Mesenchymal stem cell (in vitro differentiated cells and primary cell): ENCODE measurements at regions not wholly inside any gene's neighbourhood (a gene's known extent, or its start where the extent isn't known, plus 50 kb on each side); places are given as distances from the start of the nearest gene placed in this dataset.

Experiments
- DNase-seq: peaks from one replicate; pipeline ENCODE4 v3.0.0-alpha.2; 2013
- H2AFZ ChIP-seq: one replicate; pipeline ENCODE4 v1.6.1; 2013; ENCODE audit warnings: low read depth, mild to moderate bottlenecking, control low read depth, inconsistent platforms, low read length, moderate library complexity
- H2AK5ac ChIP-seq: 2 replicates; pipeline ENCODE4 v1.6.1; 2013; ENCODE audit warnings: low read length, moderate library complexity, mild to moderate bottlenecking, inconsistent platforms; ENCODE audit not compliant: severe bottlenecking
- H2BK120ac ChIP-seq: one replicate; pipeline ENCODE4 v1.6.1; 2013; ENCODE audit warnings: low read depth, mild to moderate bottlenecking, inconsistent platforms, low read length, moderate library complexity
- H2BK12ac ChIP-seq, 2 experiments: one replicate each; pipeline ENCODE4 v1.6.1; 2013; ENCODE audit warnings: inconsistent platforms in 2 of 2, low read length in 2 of 2, mild to moderate bottlenecking in 2 of 2, moderate library complexity in 2 of 2, control low read depth in 1 of 2
- H2BK15ac ChIP-seq: one replicate; pipeline ENCODE4 v1.6.1; 2013; ENCODE audit warnings: mild to moderate bottlenecking, low read depth, inconsistent platforms; ENCODE audit not compliant: poor library complexity, severe bottlenecking
- H2BK5ac ChIP-seq: 2 replicates; pipeline ENCODE4 v1.6.1; 2013; ENCODE audit warnings: low read depth, mild to moderate bottlenecking, low read length, control low read depth, inconsistent platforms; ENCODE audit not compliant: poor library complexity, severe bottlenecking
- H3K14ac ChIP-seq, 2 experiments: one replicate each; pipeline ENCODE4 v1.6.1; 2013; ENCODE audit warnings: inconsistent platforms in 2 of 2, low read length in 2 of 2, control low read depth in 1 of 2, mild to moderate bottlenecking in 1 of 2, moderate library complexity in 1 of 2
- H3K18ac ChIP-seq, 2 experiments: one replicate each; pipeline ENCODE4 v1.6.1; 2013; ENCODE audit warnings: inconsistent platforms in 2 of 2, low read length in 2 of 2, control low read depth in 1 of 2, low read depth in 1 of 2, mild to moderate bottlenecking in 1 of 2
- H3K23ac ChIP-seq, 2 experiments: one replicate each; pipeline ENCODE4 v1.6.1; 2013; ENCODE audit warnings: inconsistent platforms in 2 of 2, low read length in 2 of 2, mild to moderate bottlenecking in 2 of 2, moderate library complexity in 2 of 2, control low read depth in 1 of 2
- H3K27ac ChIP-seq: 2 replicates; pipeline ENCODE4 v1.5.1; 2013; ENCODE audit warnings: mild to moderate bottlenecking, moderate library complexity, low read length, control low read depth, inconsistent platforms; ENCODE audit not compliant: poor library complexity, severe bottlenecking
- H3K27me3 ChIP-seq, 2 experiments: 2 replicates each; pipeline versions ENCODE4 v1.6.1 to v1.7.0; 2013; ENCODE audit warnings: low read length in 2 of 2, mild to moderate bottlenecking in 2 of 2, moderate library complexity in 2 of 2, control low read depth in 1 of 2, inconsistent platforms in 1 of 2; ENCODE audit not compliant: control insufficient read depth in 1 of 2, insufficient read depth in 1 of 2
- H3K36me3 ChIP-seq, 2 experiments: 2 replicates each; pipeline versions ENCODE4 v1.6.1 to v1.7.0; 2013; ENCODE audit warnings: low read length in 2 of 2, control low read depth in 1 of 2, inconsistent platforms in 1 of 2, low read depth in 1 of 2, mild to moderate bottlenecking in 1 of 2; ENCODE audit not compliant: insufficient read depth in 2 of 2, control insufficient read depth in 1 of 2
- H3K4ac ChIP-seq, 2 experiments: one replicate each; pipeline ENCODE4 v1.6.1; 2013; ENCODE audit warnings: inconsistent platforms in 2 of 2, low read length in 2 of 2, mild to moderate bottlenecking in 2 of 2, moderate library complexity in 2 of 2, control low read depth in 1 of 2, low read depth in 1 of 2
- H3K4me1 ChIP-seq: 2 replicates; pipeline ENCODE4 v1.6.1; 2013; ENCODE audit warnings: low read depth, low read length, control low read depth; ENCODE audit not compliant: control insufficient read depth, insufficient read depth
- H3K4me2 ChIP-seq: 2 replicates; pipeline ENCODE4 v1.6.1; 2013; ENCODE audit warnings: low read length, mild to moderate bottlenecking, inconsistent platforms; ENCODE audit not compliant: poor library complexity, severe bottlenecking
- H3K4me3 ChIP-seq, 2 experiments: 2 replicates each; pipeline versions ENCODE4 v1.5.1 to v1.7.0; 2013; ENCODE audit warnings: low read length in 2 of 2, mild to moderate bottlenecking in 2 of 2, control low read depth in 1 of 2, low read depth in 1 of 2; ENCODE audit not compliant: insufficient read depth in 1 of 2
- H3K79me1 ChIP-seq: replicated peaks from 2 replicates; pipeline ENCODE4 v1.6.1; 2013; ENCODE audit warnings: mild to moderate bottlenecking, control low read depth, low read length, inconsistent platforms; ENCODE audit not compliant: poor library complexity, severe bottlenecking
- H3K9ac ChIP-seq: 2 replicates; pipeline ENCODE4 v1.7.0; 2013; ENCODE audit warnings: mild to moderate bottlenecking, low read length, moderate library complexity
- H3K9me3 ChIP-seq: 2 replicates; pipeline ENCODE4 v1.7.0; 2013; ENCODE audit warnings: mild to moderate bottlenecking, low read length; ENCODE audit not compliant: control insufficient read depth
- H4K8ac ChIP-seq: one replicate; pipeline ENCODE4 v1.6.1; 2013; ENCODE audit warnings: inconsistent platforms, mild to moderate bottlenecking, low read length, moderate library complexity
- H4K91ac ChIP-seq: one replicate; pipeline ENCODE4 v1.6.1; 2013; ENCODE audit warnings: mild to moderate bottlenecking, low read length, inconsistent platforms
- WGBS: methylation state at CpG from one replicate; pipeline ENCODE4 v1.1.7; 2013; ENCODE audit warnings: mixed read lengths; 5-methylcytosine and 5-hydroxymethylcytosine counted together

DNA sequence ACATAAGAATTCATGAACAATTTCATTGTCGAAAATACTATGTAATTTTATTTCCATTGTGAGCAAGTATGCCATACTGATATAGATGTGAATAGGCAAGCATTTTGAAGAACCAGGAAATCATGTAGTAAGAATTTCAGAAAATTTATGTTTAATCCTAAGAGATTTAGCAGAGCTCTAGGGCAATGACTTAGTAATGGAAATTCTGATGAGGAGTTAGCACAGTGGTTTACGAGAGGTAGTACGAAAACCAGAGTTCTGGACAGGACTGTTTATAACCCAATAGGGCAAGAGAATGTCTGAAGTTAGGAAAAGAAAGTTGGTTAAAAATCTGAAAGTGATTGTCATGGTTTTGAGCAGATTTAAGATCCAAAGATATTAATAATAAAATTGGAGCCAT is 439.6 kb upstream of the DEPDC1 start:
- no peak overlapping the region for H2AFZ ChIP-seq
- no peak overlapping the region for H3K14ac ChIP-seq
- H4K91ac ChIP-seq = no peak overlapping the region
- DNase-seq = no peak
- H3K18ac ChIP-seq = no peak overlapping the region
- H2BK12ac ChIP-seq = no peak overlapping the region
- H3K27ac ChIP-seq = no peak overlapping the region
- WGBS = 89% methylated on average over 3 of the region's 3 CpGs
- H2BK15ac ChIP-seq = no peak overlapping the region
- H3K36me3 ChIP-seq = no peaks in the 10 kb centered on the region
- H2AK5ac ChIP-seq = no peak overlapping the region
- H3K79me1 ChIP-seq = no peaks in the 10 kb centered on the region
- H3K4me3 ChIP-seq = no peak overlapping the region
- no peaks in the 10 kb centered on the region for H3K27me3 ChIP-seq
- H2BK120ac ChIP-seq = no peak overlapping the region
- no peak overlapping the region for H3K23ac ChIP-seq
- H4K8ac ChIP-seq = no peak overlapping the region
- no peak overlapping the region for H3K4me2 ChIP-seq
- no peak overlapping the region for H3K9ac ChIP-seq
- no peak overlapping the region for H2BK5ac ChIP-seq
- H3K4ac ChIP-seq = no peak overlapping the region
- no peaks in the 10 kb centered on the region for H3K9me3 ChIP-seq
- no peaks in the 10 kb centered on the region for H3K4me1 ChIP-seq

DNA sequence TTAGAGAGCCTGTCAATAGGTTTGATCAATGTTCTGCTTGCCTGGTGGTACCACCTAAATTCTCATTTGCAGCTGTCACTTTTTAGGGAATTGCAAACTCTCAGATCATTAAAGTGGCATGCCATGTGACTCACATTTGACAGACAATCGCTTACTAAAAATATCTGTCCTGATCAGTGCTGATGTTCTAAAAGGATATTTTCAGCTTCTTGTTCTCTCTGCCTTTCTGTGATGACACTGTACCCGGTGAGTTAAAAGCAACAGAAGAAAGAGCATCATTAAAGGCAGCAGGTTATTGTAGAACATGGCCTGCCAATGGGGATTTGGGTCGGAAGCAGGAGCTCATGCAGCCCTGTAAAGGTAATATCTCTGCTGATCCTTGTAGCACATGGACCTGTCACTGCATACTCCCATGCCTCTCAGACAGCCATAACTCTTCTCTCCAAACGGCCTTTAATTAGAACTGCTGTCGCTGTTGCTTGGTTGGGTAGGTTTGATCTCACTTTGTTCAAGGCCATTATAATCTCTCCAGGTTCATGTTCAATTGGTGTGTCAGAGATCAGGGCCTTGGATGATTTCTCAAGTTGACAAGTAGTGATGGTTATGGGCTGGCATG is 441.3 kb upstream of the DEPDC1 start:
- WGBS = 90% methylated on average over 4 of the region's 5 CpGs
- Histone ChIP-seq H3K27ac (no peak overlapping the region), H3K36me3 (no peaks in the 10 kb centered on the region), H4K8ac (no peak overlapping the region), H3K14ac (no peak overlapping the region), H2BK5ac (no peak overlapping the region), H2AFZ (no peak overlapping the region), H3K27me3 (no peaks in the 10 kb centered on the region), H3K4me3 (no peak overlapping the region), H2BK12ac (no peak overlapping the region), H2BK15ac (no peak overlapping the region), H3K9ac (no peak overlapping the region), H3K4ac (no peak overlapping the region), H2BK120ac (no peak overlapping the region), H3K23ac (no peak overlapping the region), H3K4me1 (no peaks in the 10 kb centered on the region), H3K9me3 (no peaks in the 10 kb centered on the region), H3K4me2 (no peak overlapping the region), H4K91ac (no peak overlapping the region), H2AK5ac (no peak overlapping the region), H3K18ac (no peak overlapping the region), H3K79me1 (no peaks in the 10 kb centered on the region)
- no peak for DNase-seq

DNA sequence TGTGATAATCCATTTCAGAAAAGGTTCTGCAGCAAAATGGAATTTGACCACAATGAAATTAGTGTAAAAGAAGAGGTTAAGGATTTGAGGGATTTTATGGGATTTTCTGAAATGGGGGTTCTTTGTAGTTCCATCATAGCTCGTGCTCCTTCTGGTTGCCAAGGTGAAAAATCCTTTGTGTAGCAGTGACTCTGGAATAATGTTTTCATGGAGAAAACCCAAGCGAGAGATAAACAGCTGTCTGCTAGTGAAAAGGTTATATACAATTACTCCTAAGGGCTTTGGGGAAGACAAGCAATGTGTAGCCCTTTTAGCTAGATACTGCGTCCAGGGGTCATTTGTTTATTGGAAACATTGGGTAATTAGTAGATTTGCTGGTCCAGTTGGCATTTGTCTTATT is 453.2 kb upstream of the DEPDC1 start:
- Histone ChIP-seq H3K27ac (no peak overlapping the region), H3K9ac (no peak overlapping the region), H3K4ac (no peak overlapping the region), H3K79me1 (no peaks in the 10 kb centered on the region), H3K4me2 (no peak overlapping the region), H2BK120ac (no peak overlapping the region), H3K4me1 (no peaks in the 10 kb centered on the region), H4K91ac (no peak overlapping the region), H3K4me3 (no peak overlapping the region), H3K9me3 (peaks cover 4% of the 10 kb centered on the region), H2BK12ac (no peak overlapping the region), H3K23ac (no peak overlapping the region), H2AK5ac (no peak overlapping the region), H2BK15ac (no peak overlapping the region), H2AFZ (no peak overlapping the region), H3K18ac (no peak overlapping the region), H3K36me3 (no peaks in the 10 kb centered on the region), H3K14ac (no peak overlapping the region), H2BK5ac (no peak overlapping the region), H4K8ac (no peak overlapping the region), H3K27me3 (no peaks in the 10 kb centered on the region)
- DNase-seq = no peak
- WGBS = 82% methylated on average over 2 of the region's 3 CpGs

DNA sequence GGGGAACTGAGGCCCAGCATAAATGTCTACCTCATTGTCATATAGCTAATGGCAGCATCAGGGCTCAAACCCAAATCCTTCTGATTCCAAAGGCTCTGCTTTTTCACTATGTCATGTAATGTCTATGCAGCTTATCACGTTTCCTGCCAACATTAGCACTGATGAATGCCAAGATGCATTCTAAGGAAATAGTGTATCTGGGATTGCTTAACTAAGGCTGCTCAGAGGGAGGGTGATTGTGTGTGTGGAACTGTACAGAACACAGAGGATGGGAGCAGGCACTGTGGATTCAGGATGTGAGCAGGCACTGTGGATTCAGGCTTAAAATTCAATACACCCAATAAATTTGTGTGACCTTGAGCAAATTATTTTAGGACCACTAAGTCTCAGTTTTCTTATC is 456.4 kb upstream of the DEPDC1 start:
- Histone ChIP-seq H2BK12ac (no peak overlapping the region), H3K18ac (no peak overlapping the region), H2BK5ac (no peak overlapping the region), H4K8ac (no peak overlapping the region), H3K4me3 (no peak overlapping the region), H3K9me3 (no peaks in the 10 kb centered on the region), H3K4me2 (no peak overlapping the region), H2BK120ac (no peak overlapping the region), H3K4ac (no peak overlapping the region), H2AK5ac (no peak overlapping the region), H2BK15ac (no peak overlapping the region), H3K36me3 (no peaks in the 10 kb centered on the region), H3K4me1 (no peaks in the 10 kb centered on the region), H3K27ac (no peak overlapping the region), H3K9ac (no peak overlapping the region), H3K14ac (no peak overlapping the region), H3K79me1 (no peaks in the 10 kb centered on the region), H3K23ac (no peak overlapping the region), H4K91ac (no peak overlapping the region), H2AFZ (no peak overlapping the region), H3K27me3 (no peaks in the 10 kb centered on the region)
- no peak for DNase-seq
- 67% methylated on average over 1 of the region's 1 CpG for WGBS
